PFSK-1 (cell line): ENCODE measurements at regions not wholly inside any gene's neighbourhood (a gene's known extent, or its start where the extent isn't known, plus 50 kb on each side); places are given as distances from the start of the nearest gene placed in this dataset.

Experiments used
- SIN3A ChIP-seq: IDR thresholded peaks from 2 replicates; pipeline ENCODE4 v1.6.1; 2012; ENCODE audit warnings: mild to moderate bottlenecking, low read length, moderate library complexity, borderline replicate concordance; ENCODE audit not compliant: insufficient read depth
- TAF1 ChIP-seq: IDR thresholded peaks from 2 replicates; pipeline ENCODE4 v1.6.1; 2012; ENCODE audit warnings: low read length, control low read depth, borderline replicate concordance; ENCODE audit not compliant: insufficient read depth
- TF ChIP-seq, protein P1 (sequence below), 2 experiments: IDR thresholded peaks; 2 replicates each; pipeline versions ENCODE4 v1.6.1 to v1.8.0; 2011 to 2012; ENCODE audit warnings: low read depth in 2 of 2, low read length in 2 of 2, control low read depth in 1 of 2, inconsistent platforms in 1 of 2, mild to moderate bottlenecking in 1 of 2, moderate library complexity in 1 of 2; ENCODE audit not compliant: insufficient read depth in 1 of 2

GRCh38 chr10:62617652-62618051 lies 186.9 kb upstream of the ADO start:
- TF ChIP-seq TAF1, result no peak
- TF ChIP-seq, protein P1, sequence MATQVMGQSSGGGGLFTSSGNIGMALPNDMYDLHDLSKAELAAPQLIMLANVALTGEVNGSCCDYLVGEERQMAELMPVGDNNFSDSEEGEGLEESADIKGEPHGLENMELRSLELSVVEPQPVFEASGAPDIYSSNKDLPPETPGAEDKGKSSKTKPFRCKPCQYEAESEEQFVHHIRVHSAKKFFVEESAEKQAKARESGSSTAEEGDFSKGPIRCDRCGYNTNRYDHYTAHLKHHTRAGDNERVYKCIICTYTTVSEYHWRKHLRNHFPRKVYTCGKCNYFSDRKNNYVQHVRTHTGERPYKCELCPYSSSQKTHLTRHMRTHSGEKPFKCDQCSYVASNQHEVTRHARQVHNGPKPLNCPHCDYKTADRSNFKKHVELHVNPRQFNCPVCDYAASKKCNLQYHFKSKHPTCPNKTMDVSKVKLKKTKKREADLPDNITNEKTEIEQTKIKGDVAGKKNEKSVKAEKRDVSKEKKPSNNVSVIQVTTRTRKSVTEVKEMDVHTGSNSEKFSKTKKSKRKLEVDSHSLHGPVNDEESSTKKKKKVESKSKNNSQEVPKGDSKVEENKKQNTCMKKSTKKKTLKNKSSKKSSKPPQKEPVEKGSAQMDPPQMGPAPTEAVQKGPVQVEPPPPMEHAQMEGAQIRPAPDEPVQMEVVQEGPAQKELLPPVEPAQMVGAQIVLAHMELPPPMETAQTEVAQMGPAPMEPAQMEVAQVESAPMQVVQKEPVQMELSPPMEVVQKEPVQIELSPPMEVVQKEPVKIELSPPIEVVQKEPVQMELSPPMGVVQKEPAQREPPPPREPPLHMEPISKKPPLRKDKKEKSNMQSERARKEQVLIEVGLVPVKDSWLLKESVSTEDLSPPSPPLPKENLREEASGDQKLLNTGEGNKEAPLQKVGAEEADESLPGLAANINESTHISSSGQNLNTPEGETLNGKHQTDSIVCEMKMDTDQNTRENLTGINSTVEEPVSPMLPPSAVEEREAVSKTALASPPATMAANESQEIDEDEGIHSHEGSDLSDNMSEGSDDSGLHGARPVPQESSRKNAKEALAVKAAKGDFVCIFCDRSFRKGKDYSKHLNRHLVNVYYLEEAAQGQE (IDR thresholded peaks at IDR 0.05; ENCODE audit: insufficient read depth in 1 of 2, low read depth in 2 of 2, low read length in 2 of 2), result no peak
- TF ChIP-seq SIN3A, result no peak
